KMS-11 (cell line): ENCODE measurements at regions not wholly inside any gene's neighbourhood (a gene's known extent, or its start where the extent isn't known, plus 50 kb on each side); places are given as distances from the start of the nearest gene placed in this dataset.

ENCODE experiments used
- H2AFZ ChIP-seq: fragments of 200-600 bp; sonication (generic); 2 replicates; pipeline ENCODE4 v1.6.1; 2016; ENCODE audit warnings: antibody characterized with exemption, mixed run types, low read depth
- H3K27ac ChIP-seq: fragments of 200-600 bp; sonication (generic); 2 replicates; pipeline ENCODE4 v1.6.1; 2016; ENCODE audit warnings: mild to moderate bottlenecking, mixed run types
- H3K27me3 ChIP-seq: fragments of 200-600 bp; sonication (generic); 2 replicates; pipeline ENCODE4 v1.6.1; 2017; ENCODE audit warnings: mild to moderate bottlenecking, low read depth, mixed run types, moderate library complexity; ENCODE audit not compliant: insufficient read depth
- H3K36me3 ChIP-seq: fragments of 200-600 bp; sonication (generic); 2 replicates; pipeline ENCODE4 v1.6.1; 2017; ENCODE audit warnings: mild to moderate bottlenecking, mixed run types; ENCODE audit not compliant: insufficient read depth
- H3K4me1 ChIP-seq: fragments of 200-600 bp; sonication (generic); 2 replicates; pipeline ENCODE4 v1.6.1; 2016; ENCODE audit warnings: mild to moderate bottlenecking, low read depth, mixed run types; ENCODE audit not compliant: poor library complexity, severe bottlenecking
- H3K4me2 ChIP-seq: fragments of 200-600 bp; sonication (generic); 2 replicates; pipeline ENCODE4 v1.7.0; 2016; ENCODE audit warnings: mild to moderate bottlenecking, mixed run types
- H3K4me3 ChIP-seq: fragments of 200-600 bp; sonication (generic); IDR thresholded peaks from 2 replicates; pipeline ENCODE4 v1.6.1; 2017; ENCODE audit warnings: low read depth, low read length, mixed read lengths; ENCODE audit not compliant: insufficient read depth
- H3K79me2 ChIP-seq: fragments of 200-600 bp; sonication (generic); 2 replicates; pipeline ENCODE4 v1.6.1; 2016; ENCODE audit warnings: low read depth, mixed run types; ENCODE audit not compliant: insufficient read depth
- H3K9ac ChIP-seq: fragments of 200-600 bp; sonication (generic); 2 replicates; pipeline ENCODE4 v1.6.1; 2016; ENCODE audit warnings: mild to moderate bottlenecking, mixed run types
- H4K20me1 ChIP-seq: fragments of 200-600 bp; sonication (generic); 2 replicates; pipeline ENCODE4 v1.6.1; 2016; ENCODE audit warnings: mild to moderate bottlenecking, mixed run types; ENCODE audit not compliant: insufficient read depth
- TF ChIP-seq, protein P1 (sequence below): fragments of 200-600 bp; sonication (generic); conservative IDR thresholded peaks from 2 replicates; pipeline ENCODE4 v1.6.1; 2017; ENCODE audit warnings: low read depth, mild to moderate bottlenecking, antibody characterized with exemption, low read length, moderate library complexity, mixed read lengths

DNA sequence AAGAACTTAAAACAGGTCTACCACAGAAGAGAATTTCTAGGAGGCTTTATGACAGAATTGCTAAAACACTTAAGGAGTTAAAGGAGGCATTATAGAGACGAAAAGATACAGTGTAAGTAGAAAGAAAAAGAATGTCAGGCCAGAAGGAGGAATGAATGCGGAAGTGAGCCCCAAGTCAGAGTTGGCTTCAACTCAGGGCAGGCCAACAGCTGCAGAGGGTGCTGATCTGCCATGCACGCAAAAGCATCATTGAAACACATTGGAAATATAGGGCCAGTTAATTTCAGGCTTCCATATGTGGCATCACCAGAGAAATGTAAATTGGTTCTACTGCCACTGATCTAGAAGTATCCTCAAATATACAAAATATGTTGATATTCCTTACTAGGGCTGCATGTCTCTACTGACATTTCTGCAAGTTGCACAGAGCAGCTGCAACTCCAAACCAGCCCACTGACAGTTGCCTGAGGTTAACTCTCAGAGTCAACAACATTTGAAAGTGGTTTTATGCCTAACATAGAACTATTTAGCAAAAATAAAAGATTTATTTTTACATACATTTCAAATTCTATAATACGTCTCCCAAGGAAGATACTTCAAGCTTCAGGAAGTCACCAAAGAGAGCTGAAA lies 324.1 kb downstream of the C11orf87 start:
- no peak overlapping the region for H3K4me3 ChIP-seq

DNA sequence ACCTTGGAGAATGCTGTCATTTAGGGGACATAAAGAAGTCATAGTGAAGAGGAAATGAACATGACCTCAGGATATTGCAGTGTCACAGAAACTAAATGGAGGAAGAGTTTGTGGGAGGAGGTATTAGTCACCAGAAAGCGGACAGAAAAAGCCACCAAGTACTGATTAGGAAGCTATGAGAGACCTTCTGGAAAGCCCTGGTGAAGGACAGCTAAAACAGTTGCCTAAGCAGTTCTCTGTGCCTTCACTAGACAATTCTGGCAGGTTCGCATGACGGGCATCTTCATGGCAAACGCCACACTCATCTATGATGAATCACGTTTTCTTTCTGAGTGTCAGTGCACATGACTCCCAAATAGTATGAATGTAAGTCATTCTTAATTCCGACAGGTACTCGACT lies 325.8 kb downstream of the C11orf87 start:
- H3K9ac ChIP-seq = no peak overlapping the region
- no peak overlapping the region for H3K4me2 ChIP-seq
- H2AFZ ChIP-seq = no peak overlapping the region
- no peaks in the 10 kb centered on the region for H3K79me2 ChIP-seq
- H3K36me3 ChIP-seq = no peaks in the 10 kb centered on the region
- no peaks in the 10 kb centered on the region for H3K27me3 ChIP-seq
- H3K27ac ChIP-seq = no peak overlapping the region
- H4K20me1 ChIP-seq = no peaks in the 10 kb centered on the region
- TF ChIP-seq, protein P1, sequence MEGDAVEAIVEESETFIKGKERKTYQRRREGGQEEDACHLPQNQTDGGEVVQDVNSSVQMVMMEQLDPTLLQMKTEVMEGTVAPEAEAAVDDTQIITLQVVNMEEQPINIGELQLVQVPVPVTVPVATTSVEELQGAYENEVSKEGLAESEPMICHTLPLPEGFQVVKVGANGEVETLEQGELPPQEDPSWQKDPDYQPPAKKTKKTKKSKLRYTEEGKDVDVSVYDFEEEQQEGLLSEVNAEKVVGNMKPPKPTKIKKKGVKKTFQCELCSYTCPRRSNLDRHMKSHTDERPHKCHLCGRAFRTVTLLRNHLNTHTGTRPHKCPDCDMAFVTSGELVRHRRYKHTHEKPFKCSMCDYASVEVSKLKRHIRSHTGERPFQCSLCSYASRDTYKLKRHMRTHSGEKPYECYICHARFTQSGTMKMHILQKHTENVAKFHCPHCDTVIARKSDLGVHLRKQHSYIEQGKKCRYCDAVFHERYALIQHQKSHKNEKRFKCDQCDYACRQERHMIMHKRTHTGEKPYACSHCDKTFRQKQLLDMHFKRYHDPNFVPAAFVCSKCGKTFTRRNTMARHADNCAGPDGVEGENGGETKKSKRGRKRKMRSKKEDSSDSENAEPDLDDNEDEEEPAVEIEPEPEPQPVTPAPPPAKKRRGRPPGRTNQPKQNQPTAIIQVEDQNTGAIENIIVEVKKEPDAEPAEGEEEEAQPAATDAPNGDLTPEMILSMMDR = no peak
- no peaks in the 10 kb centered on the region for H3K4me1 ChIP-seq
- no peak overlapping the region for H3K4me3 ChIP-seq

More for the DNA sequence above, 324.1 kb downstream of the C11orf87 start:
- H3K4me2 ChIP-seq = no peak overlapping the region
- no peaks in the 10 kb centered on the region for H3K36me3 ChIP-seq
- no peak overlapping the region for H3K27ac ChIP-seq
- no peaks in the 10 kb centered on the region for H3K79me2 ChIP-seq
- H4K20me1 ChIP-seq = no peaks in the 10 kb centered on the region
- H3K4me1 ChIP-seq = no peaks in the 10 kb centered on the region
- TF ChIP-seq, protein P1 = no peak
- no peak overlapping the region for H2AFZ ChIP-seq
- H3K27me3 ChIP-seq = no peaks in the 10 kb centered on the region
- H3K9ac ChIP-seq = no peak overlapping the region

DNA sequence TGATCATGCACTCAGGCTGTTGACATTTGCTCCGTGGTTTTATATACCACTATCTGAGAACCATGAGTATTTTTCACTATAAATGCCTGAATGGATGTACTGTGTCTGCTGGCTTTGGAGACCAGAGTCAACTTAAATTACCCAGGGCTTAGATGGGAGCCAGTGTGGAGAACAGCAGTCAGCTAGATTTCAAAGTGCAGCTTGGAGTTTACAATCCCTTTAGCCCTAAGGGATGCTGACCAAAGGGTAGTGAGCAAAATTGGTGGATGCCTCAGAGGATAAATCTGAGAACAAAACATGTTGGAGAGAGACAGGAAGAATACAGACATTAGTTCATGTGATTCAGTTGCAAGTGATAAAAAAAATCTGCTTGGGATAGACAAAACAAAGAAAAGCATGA lies 327.5 kb downstream of the C11orf87 start:
- H3K36me3 ChIP-seq = no peaks in the 10 kb centered on the region
- H3K9ac ChIP-seq = no peak overlapping the region
- no peak overlapping the region for H3K4me3 ChIP-seq
- TF ChIP-seq, protein P1 = no peak
- no peak overlapping the region for H2AFZ ChIP-seq
- no peaks in the 10 kb centered on the region for H3K4me1 ChIP-seq
- no peaks in the 10 kb centered on the region for H3K27me3 ChIP-seq
- H3K79me2 ChIP-seq = no peaks in the 10 kb centered on the region
- no peak overlapping the region for H3K4me2 ChIP-seq
- H3K27ac ChIP-seq = no peak overlapping the region
- H4K20me1 ChIP-seq = no peaks in the 10 kb centered on the region

DNA sequence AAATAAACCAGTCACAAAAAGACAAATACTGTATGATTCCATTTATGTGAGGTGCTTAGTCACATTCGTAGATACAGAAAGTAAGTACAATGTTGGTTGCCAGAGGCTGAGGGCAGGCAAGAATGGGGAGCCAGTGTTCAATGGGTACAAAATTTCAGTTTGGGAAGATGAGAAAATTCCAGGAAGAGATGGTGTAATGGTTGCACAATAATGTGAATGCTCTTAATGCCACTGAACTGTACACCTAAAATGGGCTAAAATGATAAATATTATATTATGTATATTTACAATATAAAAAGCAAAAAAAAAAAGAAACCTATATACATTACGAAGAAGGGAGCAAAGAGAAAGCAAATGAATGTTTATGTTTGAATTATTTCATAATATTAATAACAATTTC lies 329.0 kb downstream of the C11orf87 start:
- H3K4me2 ChIP-seq = no peak overlapping the region
- no peaks in the 10 kb centered on the region for H3K36me3 ChIP-seq
- no peaks in the 10 kb centered on the region for H3K4me1 ChIP-seq
- TF ChIP-seq, protein P1 = no peak
- H3K27me3 ChIP-seq = no peaks in the 10 kb centered on the region
- H3K79me2 ChIP-seq = no peaks in the 10 kb centered on the region
- no peak overlapping the region for H3K9ac ChIP-seq
- no peak overlapping the region for H2AFZ ChIP-seq
- no peak overlapping the region for H3K4me3 ChIP-seq
- no peaks in the 10 kb centered on the region for H4K20me1 ChIP-seq
- H3K27ac ChIP-seq = no peak overlapping the region
